ENCODE measurements at regions not wholly inside any gene's neighbourhood (a gene's known extent, or its start where the extent isn't known, plus 50 kb on each side); places are given as distances from the start of the nearest gene placed in this dataset.

GRCh38 chr1:234533975-234534876, 55.2 kb upstream of the TARBP1 start:
- Histone ChIP-seq H3K27ac (no peak overlapping the region), H3K9me3 (ENCODE audit: severe bottlenecking) (no peaks in the 10 kb centered on the region), H3K36me3 (no peaks in the 10 kb centered on the region), H3K4me3 (ENCODE audit: low read depth, low read length) (no peak overlapping the region), H3K27me3 (ENCODE audit: insufficient read depth, low read depth, severe bottlenecking) (no peaks in the 10 kb centered on the region)
- TF ChIP-seq CTCF (IDR thresholded peaks at IDR 0.05; ENCODE audit: low read depth, low read length) = no peak
- no peak for DNase-seq

DNA sequence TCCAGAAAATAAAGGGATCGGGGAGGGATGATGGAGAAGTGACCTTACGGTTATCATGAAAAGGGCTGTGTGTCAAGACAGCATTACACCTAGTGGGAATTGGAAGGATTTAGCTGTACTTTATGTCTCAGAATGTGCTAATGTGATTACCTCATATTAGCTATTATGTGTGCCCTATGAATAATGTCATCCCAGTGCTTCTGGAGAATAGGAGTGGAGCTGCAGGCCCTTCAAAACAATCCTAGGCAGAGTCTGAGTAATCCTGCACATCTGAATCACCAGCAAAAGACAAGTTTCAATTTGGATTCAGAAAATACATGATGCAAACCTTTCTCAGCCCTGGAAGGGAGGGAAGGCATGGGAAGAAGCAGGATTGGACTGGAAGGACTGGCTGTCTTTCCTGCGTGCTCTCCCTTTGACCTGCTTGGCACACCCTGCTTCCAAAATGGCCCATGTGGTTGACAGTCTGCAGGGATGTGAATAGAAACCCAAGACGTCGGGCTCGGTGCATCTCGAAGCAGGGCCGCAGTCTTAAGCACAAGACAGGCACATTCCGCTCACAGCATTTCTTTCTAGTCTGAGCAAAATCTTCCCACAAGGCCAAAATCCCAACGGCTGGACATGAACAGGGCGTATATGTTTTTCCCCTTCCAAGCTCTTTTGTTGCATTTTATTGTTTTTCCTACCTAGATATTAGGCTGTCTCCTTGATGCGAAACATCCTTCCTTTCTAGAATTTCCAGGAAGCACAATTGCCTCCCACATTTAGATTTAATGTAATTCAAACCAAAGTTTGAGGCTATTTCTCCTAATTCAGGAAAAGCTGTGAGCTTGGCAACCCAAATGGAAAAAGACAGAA, 54.3 kb upstream of the TARBP1 start:
- TF ChIP-seq CTCF (IDR thresholded peaks at IDR 0.05; ENCODE audit: low read depth, low read length) = no peak
- Histone ChIP-seq H3K4me3 (ENCODE audit: low read depth, low read length) (no peak overlapping the region), H3K27me3 (ENCODE audit: insufficient read depth, low read depth, severe bottlenecking) (no peaks in the 10 kb centered on the region), H3K27ac (no peak overlapping the region), H3K9me3 (ENCODE audit: severe bottlenecking) (no peaks in the 10 kb centered on the region), H3K36me3 (no peaks in the 10 kb centered on the region)
- DNase-seq = no peak

DNA sequence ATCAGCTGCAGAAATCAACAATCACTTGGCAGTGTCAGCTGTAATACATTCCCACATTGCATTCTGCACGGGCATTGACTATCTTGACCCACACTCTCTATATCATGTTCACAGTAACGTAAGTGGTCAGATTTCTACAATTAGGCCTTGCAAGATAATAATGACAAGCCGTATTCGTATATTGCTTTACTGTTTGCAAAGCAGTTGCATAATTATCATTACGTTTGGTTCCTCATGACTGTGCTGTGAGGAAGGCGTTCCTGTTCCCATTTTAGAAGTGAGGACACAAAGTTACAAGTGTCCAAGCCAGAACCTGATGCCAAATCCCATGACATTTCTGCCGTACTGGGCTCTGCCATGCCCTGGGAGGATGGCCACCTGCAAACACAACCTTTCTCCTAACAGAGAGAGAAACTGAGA, 53.5 kb upstream of the TARBP1 start:
- no peak overlapping the region for H3K4me3 ChIP-seq (ENCODE audit: low read depth, low read length)
- no peaks in the 10 kb centered on the region for H3K9me3 ChIP-seq (ENCODE audit: severe bottlenecking)
- H3K27me3 ChIP-seq (ENCODE audit: insufficient read depth, low read depth, severe bottlenecking) = no peaks in the 10 kb centered on the region
- H3K36me3 ChIP-seq = no peaks in the 10 kb centered on the region
- no peak overlapping the region for H3K27ac ChIP-seq
- DNase-seq = no peak
- no peak for TF ChIP-seq CTCF (IDR thresholded peaks at IDR 0.05; ENCODE audit: low read depth, low read length)

GRCh38 chr1:234531151-234531635, 52.2 kb upstream of the TARBP1 start:
- DNase-seq = no peak
- TF ChIP-seq CTCF (IDR thresholded peaks at IDR 0.05; ENCODE audit: low read depth, low read length) = no peak
- Histone ChIP-seq H3K4me3 (ENCODE audit: low read depth, low read length) (no peak overlapping the region), H3K27me3 (ENCODE audit: insufficient read depth, low read depth, severe bottlenecking) (no peaks in the 10 kb centered on the region), H3K9me3 (ENCODE audit: severe bottlenecking) (no peaks in the 10 kb centered on the region), H3K27ac (no peak overlapping the region), H3K36me3 (no peaks in the 10 kb centered on the region)

GRCh38 chr1:234530672-234531071, 51.7 kb upstream of the TARBP1 start:
- no peaks in the 10 kb centered on the region for H3K27me3 ChIP-seq (ENCODE audit: insufficient read depth, low read depth, severe bottlenecking)
- H3K27ac ChIP-seq = no peak overlapping the region
- H3K4me3 ChIP-seq (ENCODE audit: low read depth, low read length) = no peak overlapping the region
- TF ChIP-seq CTCF (IDR thresholded peaks at IDR 0.05; ENCODE audit: low read depth, low read length) = no peak
- no peaks in the 10 kb centered on the region for H3K36me3 ChIP-seq
- DNase-seq = no peak
- no peaks in the 10 kb centered on the region for H3K9me3 ChIP-seq (ENCODE audit: severe bottlenecking)
